Psoas muscle (tissue), 7 donors: ENCODE measurements at regions not wholly inside any gene's neighbourhood (a gene's known extent, or its start where the extent isn't known, plus 50 kb on each side); places are given as distances from the start of the nearest gene placed in this dataset.
A peak's percentile ranks its signal among the peaks of the same experiment; 100 is the strongest.

Experiments used
- ATAC-seq, 4 donors: fragments of 200-7000 bp; cut with Tn5 transposase; one replicate each; pipeline ENCODE4 v1.9.1; 2020; ENCODE audit warnings: moderate library complexity in 3 of 4, mild to moderate bottlenecking in 2 of 4
- DNase-seq, 2 donors: peaks; one replicate each; pipeline ENCODE4 v3.0.0-alpha.2; 2020
- H3K27ac ChIP-seq: fragments of 200-600 bp; one replicate; pipeline ENCODE4 v1.8.0; 2022
- H3K27me3 ChIP-seq, 3 donors: fragments of 200-600 bp in 1 of 3; one replicate each; pipeline versions ENCODE4 v1.6.1 to v1.8.0; 2013 to 2022; ENCODE audit warnings: low read length in 2 of 3, mild to moderate bottlenecking in 2 of 3, moderate library complexity in 1 of 3; ENCODE audit not compliant: insufficient read depth in 3 of 3
- H3K36me3 ChIP-seq, 2 donors: fragments of 200-600 bp in 1 of 2; one replicate each; pipeline versions ENCODE4 v1.6.1 to v1.8.0; 2013 to 2022; ENCODE audit warnings: low read depth in 1 of 2, mild to moderate bottlenecking in 1 of 2, moderate library complexity in 1 of 2; ENCODE audit not compliant: insufficient read depth in 1 of 2
- H3K4me1 ChIP-seq: fragments of 200-600 bp; one replicate; pipeline ENCODE4 v1.8.0; 2022
- H3K4me3 ChIP-seq: fragments of 200-600 bp; one replicate; pipeline ENCODE4 v1.8.0; 2022; ENCODE audit warnings: mild to moderate bottlenecking
- H3K9me3 ChIP-seq: fragments of 200-600 bp; one replicate; pipeline ENCODE4 v1.8.0; 2022
- WGBS, 3 donors: extraction: QIAGEN DNeasy Blood & Tissue Kit; methylation state at CpG; one replicate each; pipeline versions ENCODE4 v1.1.6 to v1.1.7; 2013; 5-methylcytosine and 5-hydroxymethylcytosine counted together
- intact Hi-C, 2 donors: fragments of 100-400 bp; cut with DNase I; formaldehyde crosslinking; loops; one replicate each; pipeline versions ENCODE4 v1.11.0 to v1.14.2; 2022
- TF ChIP-seq, protein P1 (sequence below): fragments of 200-600 bp; IDR thresholded peaks from one replicate; pipeline ENCODE4 v1.8.0; 2022; ENCODE audit warnings: antibody characterized with exemption
- donor health status: healthy with polysubstance abuse.
- donor health status: DM: no; HTN: no; CAD: no; lungs with moderate emphysema.
- donor health status: Bipolar disorder and iron deficiency.
- donor health status: healthy.
- donor health status: DM: yes; HTN: yes; CAD: no.
- donor health status: DM: no; HTN: no; CAD: no.
- donor health status: DM: yes; HTN: yes; CAD: no.

DNA sequence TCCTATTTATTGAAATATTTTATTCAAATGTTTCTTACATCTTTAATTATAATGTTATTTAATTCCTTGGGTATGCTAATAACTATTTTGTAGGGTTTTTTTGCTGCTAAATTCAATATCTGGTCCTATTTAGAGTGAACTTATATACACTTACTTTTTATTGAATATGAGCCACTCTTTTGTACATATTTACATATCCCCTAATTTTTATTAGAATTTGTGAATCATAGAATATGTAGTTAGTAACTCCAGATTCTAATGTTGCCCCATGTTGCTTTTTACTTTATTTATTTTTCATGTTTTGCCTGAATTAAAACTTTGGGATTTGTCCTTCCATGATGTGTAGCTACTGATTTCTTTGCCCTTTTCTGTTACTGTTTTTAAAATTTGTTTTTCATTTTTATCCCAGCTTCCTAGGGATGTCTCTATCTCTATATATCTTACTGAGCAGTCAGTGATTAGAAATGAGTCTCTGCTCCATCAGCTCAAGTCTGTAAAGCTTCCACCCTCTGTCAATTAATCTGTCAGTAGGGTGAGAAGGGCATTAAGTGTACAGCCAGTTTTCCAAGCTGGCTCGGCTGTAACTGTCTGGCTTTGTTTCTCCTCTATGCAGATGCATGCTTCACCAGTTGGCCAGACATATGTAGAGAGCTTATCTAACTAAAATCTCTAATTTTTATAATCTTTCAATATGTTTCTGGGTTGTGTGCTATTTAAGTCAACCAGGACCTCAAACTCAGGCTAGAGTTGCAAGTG lies 256.9 kb downstream of the CDH19 start:
- intact Hi-C loops: no loop called here
- WGBS, 3 donors: 14 to 17% (median 17%) methylated on average over 1 of the region's 1 CpG
- TF ChIP-seq, protein P1, sequence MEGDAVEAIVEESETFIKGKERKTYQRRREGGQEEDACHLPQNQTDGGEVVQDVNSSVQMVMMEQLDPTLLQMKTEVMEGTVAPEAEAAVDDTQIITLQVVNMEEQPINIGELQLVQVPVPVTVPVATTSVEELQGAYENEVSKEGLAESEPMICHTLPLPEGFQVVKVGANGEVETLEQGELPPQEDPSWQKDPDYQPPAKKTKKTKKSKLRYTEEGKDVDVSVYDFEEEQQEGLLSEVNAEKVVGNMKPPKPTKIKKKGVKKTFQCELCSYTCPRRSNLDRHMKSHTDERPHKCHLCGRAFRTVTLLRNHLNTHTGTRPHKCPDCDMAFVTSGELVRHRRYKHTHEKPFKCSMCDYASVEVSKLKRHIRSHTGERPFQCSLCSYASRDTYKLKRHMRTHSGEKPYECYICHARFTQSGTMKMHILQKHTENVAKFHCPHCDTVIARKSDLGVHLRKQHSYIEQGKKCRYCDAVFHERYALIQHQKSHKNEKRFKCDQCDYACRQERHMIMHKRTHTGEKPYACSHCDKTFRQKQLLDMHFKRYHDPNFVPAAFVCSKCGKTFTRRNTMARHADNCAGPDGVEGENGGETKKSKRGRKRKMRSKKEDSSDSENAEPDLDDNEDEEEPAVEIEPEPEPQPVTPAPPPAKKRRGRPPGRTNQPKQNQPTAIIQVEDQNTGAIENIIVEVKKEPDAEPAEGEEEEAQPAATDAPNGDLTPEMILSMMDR: no peak

DNA sequence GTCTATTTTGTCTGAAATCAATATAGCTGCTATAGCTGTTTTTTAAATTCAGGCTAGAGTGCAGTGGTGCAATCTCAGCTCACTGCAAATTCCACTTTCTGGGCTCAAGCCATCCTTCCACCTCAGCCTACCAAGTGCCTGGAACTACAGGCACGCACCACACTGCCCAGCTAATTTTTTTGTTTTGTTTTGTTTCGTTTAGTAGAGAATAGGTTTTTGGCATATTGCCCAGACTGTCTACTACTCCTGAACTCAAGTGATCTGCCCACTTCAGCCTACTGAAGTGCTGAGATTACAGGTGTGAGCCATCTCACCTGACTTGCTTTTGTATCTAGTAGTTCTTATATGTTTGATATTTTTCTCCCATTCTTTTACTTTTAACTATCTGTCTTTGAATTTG lies 259.7 kb downstream of the CDH19 start:
- H3K36me3 ChIP-seq: no peaks in the 10 kb centered on the region
- intact Hi-C loops: no loop called here
- no peak overlapping the region for H3K4me3 ChIP-seq
- H3K9me3 ChIP-seq: no peaks in the 10 kb centered on the region
- ATAC-seq (no peak), DNase-seq (no peak)
- no peaks in the 10 kb centered on the region for H3K4me1 ChIP-seq
- H3K27ac ChIP-seq: no peak overlapping the region
- WGBS, 3 donors: 41 to 57% (median 45%) methylated on average over 2 of the region's 2 CpGs
- TF ChIP-seq, protein P1: no peak
- H3K27me3 ChIP-seq: no peaks in the 10 kb centered on the region

More for the DNA sequence above, 256.9 kb downstream of the CDH19 start:
- no peaks in the 10 kb centered on the region for H3K4me1 ChIP-seq
- H3K9me3 ChIP-seq: no peaks in the 10 kb centered on the region
- ATAC-seq (peak in 1 of 4 donors; percentile 39), DNase-seq (no peak)
- H3K27me3 ChIP-seq: no peaks in the 10 kb centered on the region
- H3K4me3 ChIP-seq: no peak overlapping the region
- no peak overlapping the region for H3K27ac ChIP-seq
- no peaks in the 10 kb centered on the region for H3K36me3 ChIP-seq

DNA sequence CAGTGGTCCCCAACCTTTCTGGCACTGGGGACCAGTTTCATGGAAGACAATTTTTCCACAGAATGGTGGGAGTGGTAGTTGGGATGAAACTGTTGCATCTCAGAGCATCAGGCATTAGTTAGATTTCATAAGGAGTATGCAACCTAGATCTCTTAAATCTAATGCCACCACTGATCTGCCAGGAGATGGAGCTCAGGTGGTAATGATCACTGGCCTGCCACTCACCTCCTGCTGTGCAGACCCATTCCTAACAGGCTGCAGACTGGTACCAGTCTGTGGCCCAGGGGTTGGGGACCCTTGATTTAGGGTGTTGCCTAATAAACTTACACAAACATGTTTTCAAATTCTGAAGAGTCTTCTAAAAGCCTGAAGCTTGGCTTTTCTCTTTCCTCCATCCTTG lies 261.3 kb downstream of the CDH19 start:
- Histone ChIP-seq H3K4me1 (no peaks in the 10 kb centered on the region), H3K4me3 (no peak overlapping the region), H3K36me3 (no peaks in the 10 kb centered on the region), H3K27ac (no peak overlapping the region), H3K27me3 (no peaks in the 10 kb centered on the region), H3K9me3 (no peaks in the 10 kb centered on the region)
- intact Hi-C loops: no loop called here
- no peak for DNase-seq
- TF ChIP-seq, protein P1: no peak
- no peak for ATAC-seq

DNA sequence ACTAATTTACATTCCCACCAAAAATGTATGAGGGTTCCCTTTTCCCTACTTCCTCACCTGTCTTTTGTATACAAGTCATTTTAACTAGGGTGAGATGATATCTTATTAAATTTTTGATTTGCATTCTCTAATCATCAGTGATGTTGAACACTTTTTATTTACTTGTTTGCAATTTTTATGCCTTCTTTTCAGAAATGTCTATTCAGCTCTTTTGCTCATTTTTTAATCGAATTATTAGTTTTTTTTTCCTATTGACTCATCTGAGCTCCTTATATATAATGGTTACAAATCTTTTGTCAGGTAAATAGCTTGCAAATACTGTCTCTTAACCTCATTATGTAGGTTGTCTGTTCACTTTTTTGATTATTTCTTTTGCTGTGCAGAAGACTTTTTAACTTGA lies 269.4 kb downstream of the CDH19 start:
- no peak overlapping the region for H3K4me3 ChIP-seq
- intact Hi-C loops: no loop called here
- no peaks in the 10 kb centered on the region for H3K27me3 ChIP-seq
- H3K4me1 ChIP-seq: no peaks in the 10 kb centered on the region
- H3K36me3 ChIP-seq: no peaks in the 10 kb centered on the region
- 67 to 82% (median 75%) methylated on average over 1 of the region's 1 CpG for WGBS, 3 donors
- TF ChIP-seq, protein P1: no peak
- DNase-seq (no peak), ATAC-seq (no peak)
- H3K9me3 ChIP-seq: no peaks in the 10 kb centered on the region
- H3K27ac ChIP-seq: no peak overlapping the region

DNA sequence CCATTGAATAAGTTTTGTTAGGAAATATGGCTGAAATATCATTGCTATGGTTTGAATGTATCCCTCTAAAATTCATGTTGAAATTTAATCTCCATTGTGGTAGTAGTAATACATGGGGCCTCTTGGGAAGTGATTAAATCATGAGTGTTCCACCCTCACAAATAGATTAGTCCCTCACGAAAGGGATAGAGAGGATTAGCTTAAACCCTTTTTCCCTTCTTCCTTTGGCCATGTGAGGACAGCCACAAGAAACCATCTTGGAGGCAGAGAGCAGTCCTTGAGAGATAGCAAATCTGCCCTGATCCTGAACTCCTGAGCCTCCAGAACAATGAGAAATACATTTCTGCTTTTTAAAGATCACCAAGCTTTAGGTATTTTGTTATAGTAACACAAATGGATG lies 274.2 kb downstream of the CDH19 start:
- 29 to 32% (median 32%) methylated on average over 1 of the region's 1 CpG for WGBS, 3 donors
- no peaks in the 10 kb centered on the region for H3K4me1 ChIP-seq
- DNase-seq: no peak
- H3K27ac ChIP-seq: no peak overlapping the region
- no peaks in the 10 kb centered on the region for H3K9me3 ChIP-seq
- no peak overlapping the region for H3K4me3 ChIP-seq
- TF ChIP-seq, protein P1: no peak
- ATAC-seq: no peak
- no peaks in the 10 kb centered on the region for H3K36me3 ChIP-seq
- H3K27me3 ChIP-seq: no peaks in the 10 kb centered on the region
- intact Hi-C loops: no loop called here
